K562 (cell line): ENCODE measurements at regions not wholly inside any gene's neighbourhood (a gene's known extent, or its start where the extent isn't known, plus 50 kb on each side); places are given as distances from the start of the nearest gene placed in this dataset.

Source experiments
- ATAC-seq: fragments of 200-7000 bp; cut with Tn5 transposase; 3 replicates; pipeline ENCODE4 v1.9.1; 2020; ENCODE audit warnings: moderate library complexity
- BruUV-seq: library from RNA; stranded (reverse); fragments of 400-500 nt; replicated peaks from 2 replicates; lab custom pipeline; 2021; lab: Mats Ljungman, UMichigan
- CTCF ChIA-PET: fragments of 300-600 bp; formaldehyde crosslinking; extraction: SDS; loops from one replicate; lab custom pipeline; 2021; ENCODE audit warnings: low intra/inter-chr PET ratio; lab: Yijun Ruan, JAX
- POLR2A ChIA-PET: fragments of 300-600, 350-650 bp; sonication (Branson Sonifier 250); formaldehyde crosslinking; extraction: SDS; loops from one replicate; lab custom pipeline; 2021; ENCODE audit warnings: antibody characterized with exemption, inconsistent platforms; lab: Yijun Ruan, JAX
- DNase-seq, 4 experiments: peaks; one replicate each; pipeline versions ENCODE4 v3.0.0 to v3.0.0-alpha.2; 2011 to 2018; ENCODE audit warnings: low spot score in 3 of 4, mixed read lengths in 3 of 4; ENCODE audit errors: extremely low read depth in 1 of 4
- FAIRE-seq: peaks from 2 replicates; lab custom pipeline; 2011; peaks lifted over from hg19 to GRCh38; lab: Jason Lieb, UNC
- H2AFZ ChIP-seq: 2 replicates; pipeline ENCODE4 v1.6.0; 2011; ENCODE audit warnings: low read depth, low read length, control low read depth, inconsistent platforms
- H3K27ac ChIP-seq: fragments of 200-600 bp; 3 replicates; pipeline ENCODE4 v1.8.0; 2011; ENCODE audit warnings: low read depth, mild to moderate bottlenecking, control low read depth, inconsistent platforms, low read length, moderate library complexity, mixed read lengths; ENCODE audit errors: extremely low read depth
- H3K27me3 ChIP-seq, 2 experiments: fragments of 300-600 bp in 1 of 2; 2 replicates in 1 of 2; 3 replicates in 1 of 2; pipeline versions ENCODE4 v1.6.0 to v1.8.0; 2011; ENCODE audit warnings: inconsistent platforms in 2 of 2, low read length in 2 of 2, mild to moderate bottlenecking in 1 of 2, mixed read lengths in 1 of 2, moderate library complexity in 1 of 2; ENCODE audit not compliant: control insufficient read depth in 2 of 2, insufficient read depth in 2 of 2
- H3K36me3 ChIP-seq: fragments of 300-600 bp; 3 replicates; pipeline ENCODE4 v1.8.0; 2011; ENCODE audit warnings: mild to moderate bottlenecking, low read length, inconsistent platforms; ENCODE audit not compliant: control insufficient read depth, insufficient read depth
- H3K4me1 ChIP-seq, 2 experiments: fragments of 200-600 bp in 1 of 2; replicated peaks in 1 of 2; 2 replicates in 1 of 2; 3 replicates in 1 of 2; pipeline versions ENCODE4 v1.5.1 to v1.8.0; 2011; ENCODE audit warnings: inconsistent platforms in 2 of 2, low read length in 2 of 2, mild to moderate bottlenecking in 1 of 2, mixed read lengths in 1 of 2, moderate library complexity in 1 of 2; ENCODE audit not compliant: control insufficient read depth in 2 of 2, insufficient read depth in 2 of 2
- H3K4me2 ChIP-seq: 2 replicates; pipeline ENCODE4 v1.6.1; 2011; ENCODE audit warnings: low read length, control low read depth, inconsistent platforms, mixed read lengths; ENCODE audit not compliant: insufficient read depth
- H3K4me3 ChIP-seq: fragments of 200-600 bp; sonication (generic), shearing (Covaris generic); 2 replicates; pipeline ENCODE4 v1.5.1; 2016; ENCODE audit warnings: control low read depth, inconsistent platforms
- H3K79me2 ChIP-seq: fragments of 200-600 bp; 3 replicates; pipeline ENCODE4 v1.8.0; 2011; ENCODE audit warnings: low read length, inconsistent platforms; ENCODE audit not compliant: control insufficient read depth, insufficient read depth
- H3K9ac ChIP-seq, 2 experiments: 2 replicates each; pipeline versions ENCODE4 v1.6.0 to v1.6.1; 2011; ENCODE audit warnings: low read depth in 2 of 2, low read length in 2 of 2, control low read depth in 1 of 2, inconsistent platforms in 1 of 2, mild to moderate bottlenecking in 1 of 2, mixed read lengths in 1 of 2; ENCODE audit not compliant: insufficient read depth in 1 of 2
- H3K9me1 ChIP-seq: one replicate; pipeline ENCODE4 v1.6.0; 2011; ENCODE audit warnings: inconsistent platforms, mild to moderate bottlenecking, low read length, moderate library complexity; ENCODE audit not compliant: control insufficient read depth, insufficient read depth
- H3K9me3 ChIP-seq: replicated peaks from 2 replicates; pipeline ENCODE4 v1.5.1; 2011; ENCODE audit warnings: low read depth, low read length, inconsistent platforms; ENCODE audit not compliant: control insufficient read depth, insufficient read depth
- H4K20me1 ChIP-seq: replicated peaks from 2 replicates; pipeline ENCODE4 v1.6.1; 2011; ENCODE audit warnings: low read length, inconsistent platforms, mixed read lengths; ENCODE audit not compliant: control insufficient read depth, insufficient read depth
- ERF ChIP-seq: fragments of 450-650 bp; formaldehyde crosslinking; IDR thresholded peaks from 2 replicates; pipeline ENCODE4 v1.4.0; 2020; ENCODE audit warnings: mild to moderate bottlenecking, mixed read lengths
- KLF13 ChIP-seq: fragments of 450-650 bp; IDR thresholded peaks from 2 replicates; pipeline ENCODE4 v1.6.1; 2016; ENCODE audit warnings: missing genetic modification characterization, low read depth, mild to moderate bottlenecking, missing compliant biosample characterization, moderate library complexity, borderline replicate concordance
- MTA1 ChIP-seq: fragments of 450-650 bp; IDR thresholded peaks from 2 replicates; pipeline ENCODE4 v1.6.1; 2017; ENCODE audit warnings: borderline replicate concordance
- NBN ChIP-seq: fragments of 450-650 bp; IDR thresholded peaks from 2 replicates; pipeline ENCODE4 v1.6.1; 2016; ENCODE audit warnings: low read depth, mild to moderate bottlenecking
- NR4A1 ChIP-seq, 2 experiments: fragments of 250-450 bp in 1 of 2; fragments of 450-650 bp in 1 of 2; sonication (Bioruptor Pico) in 1 of 2; IDR thresholded peaks; 2 replicates each; pipeline versions ENCODE4 v1.4.0 to v1.6.1; 2016 to 2020; ENCODE audit warnings: mild to moderate bottlenecking in 2 of 2, missing compliant biosample characterization in 1 of 2, missing genetic modification characterization in 1 of 2, moderate library complexity in 1 of 2
- PHB2 ChIP-seq: fragments of 450-650 bp; IDR thresholded peaks from 2 replicates; pipeline ENCODE4 v1.6.1; 2017; ENCODE audit warnings: low read depth
- PHTF2 ChIP-seq: fragments of 250-450 bp; sonication (Bioruptor Pico); IDR thresholded peaks from 2 replicates; pipeline ENCODE4 v1.5.0; 2021; ENCODE audit warnings: mild to moderate bottlenecking
- RBFOX2 ChIP-seq: fragments of 200-400 bp; formaldehyde crosslinking; IDR thresholded peaks from 2 replicates; pipeline ENCODE4 v1.6.1; 2017; ENCODE audit warnings: low read depth, mild to moderate bottlenecking, low read length, moderate library complexity
- SAFB2 ChIP-seq: fragments of 200-400 bp; formaldehyde crosslinking; IDR thresholded peaks from 2 replicates; pipeline ENCODE4 v1.6.1; 2018; ENCODE audit warnings: borderline replicate concordance, low read length, low read depth, moderate library complexity; ENCODE audit not compliant: severe bottlenecking
- SIX5 ChIP-seq, 2 experiments: IDR thresholded peaks; 2 replicates each; pipeline ENCODE4 v1.6.1; 2011; ENCODE audit warnings: low read length in 2 of 2, borderline replicate concordance in 1 of 2, low read depth in 1 of 2, mild to moderate bottlenecking in 1 of 2, moderate library complexity in 1 of 2; ENCODE audit not compliant: insufficient read depth in 1 of 2
- TARDBP ChIP-seq: fragments of 450-650 bp; IDR thresholded peaks from 2 replicates; pipeline ENCODE4 v1.6.1; 2016
- ZFP30 ChIP-seq: fragments of 250-450 bp; sonication (Bioruptor Pico); IDR thresholded peaks from 2 replicates; pipeline ENCODE4 v1.8.0; 2022; ENCODE audit warnings: moderate library complexity, mild to moderate bottlenecking, inconsistent platforms, borderline replicate concordance
- ZKSCAN1 ChIP-seq: fragments of 150-350 bp; IDR thresholded peaks from 2 replicates; pipeline ENCODE4 v1.6.1; 2016; ENCODE audit warnings: low read depth, low read length
- ZNF134 ChIP-seq: fragments of 250-450 bp; sonication (Bioruptor Pico); conservative IDR thresholded peaks from 2 replicates; pipeline ENCODE4 v1.4.0; 2020
- ZNF41 ChIP-seq: fragments of 250-450 bp; sonication (Bioruptor Pico); conservative IDR thresholded peaks from 2 replicates; pipeline ENCODE4 v1.4.0; 2020; ENCODE audit warnings: mild to moderate bottlenecking
- ZNF583 ChIP-seq: fragments of 250-450 bp; sonication (Bioruptor Pico); IDR thresholded peaks from 2 replicates; pipeline ENCODE4 v1.4.0; 2020
- ZNF609 ChIP-seq: sonication (generic); formaldehyde crosslinking; IDR thresholded peaks from 2 replicates; pipeline ENCODE4 v1.8.1; 2023; ENCODE audit warnings: missing genetic modification reagents, mild to moderate bottlenecking, borderline replicate concordance
- WGBS: fragments of 100-300 bp; shearing (Covaris generic); methylation state at CpG from one replicate; pipeline ENCODE4 v1.1.6; 2016; ENCODE audit warnings: low coverage, mixed read lengths; ENCODE audit not compliant: insufficient coverage; ENCODE audit errors: missing lambda C conversion rate; 5-methylcytosine and 5-hydroxymethylcytosine counted together
- in situ Hi-C: fragments of 300-500 bp; cut with MboI; formaldehyde crosslinking; loops from 4 replicates; pipeline ENCODE4 v1.15.0; 2018; ENCODE audit warnings: inconsistent platforms, mixed read lengths
- intact Hi-C: fragments of 100-400 bp; cut with micrococcal nuclease; formaldehyde crosslinking; loops from 2 replicates; pipeline ENCODE4 v1.14.2; 2022
- TF ChIP-seq, protein P1 (sequence below): fragments of 450-650 bp; formaldehyde crosslinking; IDR thresholded peaks from 2 replicates; pipeline ENCODE4 v1.4.0; 2020; ENCODE audit warnings: mild to moderate bottlenecking, moderate library complexity

GRCh38 chr5:115439639-115440038, 104.9 kb downstream of the FEM1C start:
- no peaks in the 10 kb centered on the region for H3K27me3 ChIP-seq
- no peak overlapping the region for H2AFZ ChIP-seq
- no TSS peak for BruUV-seq
- no peaks in the 10 kb centered on the region for H3K36me3 ChIP-seq
- 4% methylated on average over 2 of the region's 2 CpGs for WGBS
- H3K9me3 ChIP-seq: no peaks in the 10 kb centered on the region
- no peaks in the 10 kb centered on the region for H3K9me1 ChIP-seq
- H4K20me1 ChIP-seq: no peaks in the 10 kb centered on the region
- H3K79me2 ChIP-seq: no peaks in the 10 kb centered on the region
- intact Hi-C loops (no loop called here), in situ Hi-C loops (no loop called here)
- POLR2A ChIA-PET: no interaction called here
- no peaks in the 10 kb centered on the region for H3K4me1 ChIP-seq
- no peak overlapping the region for H3K4me2 ChIP-seq
- CTCF ChIA-PET: no interaction called here
- no peak overlapping the region for H3K27ac ChIP-seq
- FAIRE-seq (no peak), DNase-seq (no peak), ATAC-seq (no peak)
- no peak overlapping the region for H3K4me3 ChIP-seq
- H3K9ac ChIP-seq: no peak overlapping the region
- TF ChIP-seq RBFOX2 (no peak), SAFB2 (no peak), ZKSCAN1 (no peak), ZNF583 (no peak), NR4A1 (CRISPR knock-in tag; IDR thresholded peaks at IDR 0.05) (no peak), NR4A1 (tag; IDR thresholded peaks at IDR 0.05) (no peak), ERF (CRISPR knock-in tag) (no peak), KLF13 (tag) (no peak), TARDBP (no peak), ZFP30 (no peak), ZNF134 (CRISPR knock-in tag) (no peak), SIX5 (IDR thresholded peaks at IDR 0.05; ENCODE audit: borderline replicate concordance in 1 of 2, insufficient read depth in 1 of 2, low read depth in 1 of 2, low read length in 2 of 2) (no peak), ZNF41 (CRISPR knock-in tag) (no peak), PHB2 (no peak), NBN (no peak), PHTF2 (no peak), ZNF609 (CRISPR knock-in tag) (no peak), MTA1 (no peak)
- TF ChIP-seq, protein P1, sequence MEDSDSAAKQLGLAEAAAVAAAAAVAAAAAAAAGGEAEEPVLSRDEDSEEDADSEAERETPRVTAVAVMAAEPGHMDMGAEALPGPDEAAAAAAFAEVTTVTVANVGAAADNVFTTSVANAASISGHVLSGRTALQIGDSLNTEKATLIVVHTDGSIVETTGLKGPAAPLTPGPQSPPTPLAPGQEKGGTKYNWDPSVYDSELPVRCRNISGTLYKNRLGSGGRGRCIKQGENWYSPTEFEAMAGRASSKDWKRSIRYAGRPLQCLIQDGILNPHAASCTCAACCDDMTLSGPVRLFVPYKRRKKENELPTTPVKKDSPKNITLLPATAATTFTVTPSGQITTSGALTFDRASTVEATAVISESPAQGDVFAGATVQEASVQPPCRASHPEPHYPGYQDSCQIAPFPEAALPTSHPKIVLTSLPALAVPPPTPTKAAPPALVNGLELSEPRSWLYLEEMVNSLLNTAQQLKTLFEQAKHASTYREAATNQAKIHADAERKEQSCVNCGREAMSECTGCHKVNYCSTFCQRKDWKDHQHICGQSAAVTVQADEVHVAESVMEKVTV: no peak
